GM21360 (cell line): ENCODE measurements at regions not wholly inside any gene's neighbourhood (a gene's known extent, or its start where the extent isn't known, plus 50 kb on each side); places are given as distances from the start of the nearest gene placed in this dataset.

ENCODE experiments used
- ATAC-seq: cut with Tn5 transposase; IDR thresholded peaks from one replicate; pipeline ENCODE4 v1.9.1; 2021; ENCODE audit warnings: mild to moderate bottlenecking, moderate library complexity; ENCODE audit not compliant: unreplicated experiment

DNA sequence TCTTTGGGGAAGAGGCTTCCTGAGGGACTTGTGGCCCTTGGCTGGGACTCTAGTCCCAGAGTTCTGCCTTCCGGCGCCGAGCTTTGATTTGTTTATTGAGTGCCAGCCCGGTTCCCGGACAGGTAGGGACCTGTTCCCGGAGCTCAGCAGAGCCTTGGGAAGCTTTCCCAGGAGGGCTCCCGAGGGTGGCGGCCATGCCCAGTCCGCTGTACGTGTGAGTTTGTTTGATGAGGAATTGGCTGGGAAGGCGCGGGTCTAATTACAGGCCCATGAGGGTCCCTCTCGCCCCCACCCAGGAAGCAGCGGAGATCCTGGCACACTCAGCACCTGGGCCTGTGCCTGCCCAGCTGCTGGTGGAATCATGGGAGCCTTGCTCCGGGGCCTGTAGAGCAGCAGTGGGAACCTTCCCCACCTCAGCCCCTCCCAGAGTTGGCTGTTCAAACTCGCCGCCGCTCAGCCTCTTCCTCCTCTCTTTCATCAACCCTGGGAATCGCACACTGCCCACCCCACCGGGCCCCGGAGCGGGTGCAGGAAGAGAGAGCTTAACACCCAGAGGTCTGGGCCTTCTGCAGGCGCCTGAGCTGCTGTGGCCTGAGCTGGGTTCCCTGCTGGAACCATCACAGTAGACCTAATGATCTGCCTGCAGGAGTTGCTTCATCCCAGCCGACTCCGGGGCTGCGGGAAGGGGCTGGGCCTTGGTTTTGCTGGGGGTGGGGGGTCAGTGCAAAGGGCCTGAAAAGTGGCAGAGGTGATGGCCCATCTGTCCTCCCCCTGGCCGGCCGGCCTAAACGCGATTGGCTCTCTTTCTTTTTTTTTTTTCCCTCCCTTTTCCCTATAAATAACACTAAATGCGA, 313.7 kb downstream of the SEC14L1 start:
- no peak for ATAC-seq

DNA sequence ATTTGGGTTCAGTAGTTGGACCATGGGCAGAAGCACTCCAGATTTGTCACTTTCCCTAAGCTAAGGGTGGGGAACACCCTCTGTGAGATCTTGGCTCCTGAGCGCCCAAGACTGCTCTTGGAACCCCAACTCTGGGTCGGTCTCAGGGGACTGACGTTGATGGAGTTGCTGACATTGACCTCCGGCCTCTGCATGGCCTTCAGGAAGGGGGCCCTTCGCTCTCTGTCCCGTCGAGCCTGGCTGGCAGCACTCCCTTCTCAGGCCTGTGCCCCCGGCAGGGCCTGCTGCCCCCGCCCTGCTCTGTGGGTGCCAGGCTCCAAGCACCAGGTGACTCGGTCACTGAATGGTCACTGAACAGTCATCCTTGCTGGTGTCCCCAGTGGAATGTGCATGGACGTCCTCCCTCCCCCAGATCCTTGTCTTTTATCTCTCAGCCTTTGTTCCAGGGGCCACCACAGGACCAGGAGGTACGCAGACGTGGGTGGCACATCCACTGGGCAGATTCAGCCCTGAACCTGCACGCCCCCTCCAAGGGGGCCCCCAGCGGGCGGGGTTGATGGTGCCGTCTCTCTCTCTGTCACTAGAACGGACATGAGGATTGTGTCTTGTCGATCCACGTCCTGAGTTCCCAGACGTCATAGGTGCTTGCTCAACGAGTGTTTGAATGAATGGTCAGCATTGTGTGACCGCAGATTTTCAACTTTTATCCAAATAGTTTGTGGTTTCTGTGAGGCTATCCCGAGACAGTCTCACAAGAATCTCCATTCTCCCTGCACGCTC, 314.5 kb downstream of the SEC14L1 start:
- ATAC-seq: no peak

DNA sequence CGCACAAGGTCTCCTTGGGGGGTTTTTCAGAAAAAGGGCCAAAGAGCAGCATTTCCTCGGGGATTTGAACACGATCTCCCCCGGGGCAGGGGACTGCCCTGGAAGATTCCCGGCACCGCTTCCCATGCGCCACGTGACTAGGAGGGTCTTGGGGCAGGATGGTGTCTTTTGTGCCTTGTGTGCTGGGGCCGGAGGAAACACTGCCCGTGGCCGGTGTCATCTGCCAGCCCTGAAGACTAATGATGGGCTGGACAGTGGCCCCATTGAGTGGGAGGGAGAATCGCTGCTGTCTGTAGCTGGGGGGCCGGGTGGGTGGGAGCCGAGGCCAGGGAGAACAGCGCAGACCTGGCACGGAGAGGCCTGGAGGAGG, 315.1 kb downstream of the SEC14L1 start:
- no peak for ATAC-seq

DNA sequence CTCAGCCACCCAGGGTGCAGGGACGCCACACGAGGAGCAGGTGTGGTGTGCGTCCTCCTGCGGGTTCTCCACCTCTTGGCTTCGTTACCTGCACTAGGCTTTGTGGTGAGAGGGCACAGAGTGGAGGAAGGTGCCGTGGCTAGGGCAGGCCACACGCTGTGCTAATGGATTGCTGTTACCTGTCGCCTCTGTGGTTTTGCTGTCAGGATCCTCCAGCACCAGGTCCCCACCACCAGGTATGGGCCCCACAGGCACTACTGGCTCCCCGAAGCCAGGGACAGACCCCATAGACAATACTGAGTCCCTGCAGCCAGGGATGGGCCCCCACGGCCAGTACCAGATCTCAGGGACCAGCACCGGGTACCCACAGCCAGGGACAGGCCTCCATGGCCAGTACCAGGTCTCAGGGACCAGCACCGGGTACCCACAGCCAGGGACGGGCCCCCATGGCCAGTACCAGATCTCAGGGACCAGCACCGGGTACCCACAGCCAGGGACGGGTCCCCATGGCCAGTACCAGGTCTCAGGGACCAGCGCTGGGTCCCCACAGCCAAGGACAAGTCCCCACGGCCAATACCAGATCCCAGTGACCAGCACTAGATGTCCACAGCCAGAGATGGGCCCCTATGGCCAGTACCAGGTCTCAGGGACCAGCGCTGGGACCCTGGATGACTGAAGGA, 315.6 kb downstream of the SEC14L1 start:
- ATAC-seq: no peak

DNA sequence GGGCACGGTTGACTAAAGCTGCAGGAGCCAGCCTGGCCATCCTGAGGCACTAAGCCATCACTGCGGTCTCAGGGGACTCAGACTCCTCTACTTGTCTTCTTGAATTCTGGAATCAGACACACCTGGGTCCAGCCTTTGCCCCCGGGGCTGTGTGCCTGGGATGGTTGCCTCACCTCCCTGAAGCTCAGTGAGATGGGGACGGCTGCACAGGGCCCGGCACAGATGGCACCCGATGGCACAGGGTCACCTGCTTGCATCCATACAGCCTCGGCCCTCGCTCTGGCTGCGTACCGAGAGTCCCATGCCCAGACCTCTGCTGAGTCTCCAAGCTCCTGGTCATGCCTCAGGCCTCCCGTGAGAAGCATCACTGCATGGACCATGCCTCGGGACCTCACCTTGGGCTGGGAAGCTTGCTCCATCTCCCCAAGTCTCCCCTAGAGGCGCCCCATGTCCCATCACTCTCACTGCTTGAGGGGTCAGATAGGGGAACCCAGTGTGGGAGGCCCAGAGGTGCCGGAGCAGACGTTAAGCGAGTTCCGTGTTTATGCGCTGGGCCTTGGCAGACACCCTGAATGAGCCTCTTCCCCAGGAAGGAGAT, 316.3 kb downstream of the SEC14L1 start:
- ATAC-seq: no peak

DNA sequence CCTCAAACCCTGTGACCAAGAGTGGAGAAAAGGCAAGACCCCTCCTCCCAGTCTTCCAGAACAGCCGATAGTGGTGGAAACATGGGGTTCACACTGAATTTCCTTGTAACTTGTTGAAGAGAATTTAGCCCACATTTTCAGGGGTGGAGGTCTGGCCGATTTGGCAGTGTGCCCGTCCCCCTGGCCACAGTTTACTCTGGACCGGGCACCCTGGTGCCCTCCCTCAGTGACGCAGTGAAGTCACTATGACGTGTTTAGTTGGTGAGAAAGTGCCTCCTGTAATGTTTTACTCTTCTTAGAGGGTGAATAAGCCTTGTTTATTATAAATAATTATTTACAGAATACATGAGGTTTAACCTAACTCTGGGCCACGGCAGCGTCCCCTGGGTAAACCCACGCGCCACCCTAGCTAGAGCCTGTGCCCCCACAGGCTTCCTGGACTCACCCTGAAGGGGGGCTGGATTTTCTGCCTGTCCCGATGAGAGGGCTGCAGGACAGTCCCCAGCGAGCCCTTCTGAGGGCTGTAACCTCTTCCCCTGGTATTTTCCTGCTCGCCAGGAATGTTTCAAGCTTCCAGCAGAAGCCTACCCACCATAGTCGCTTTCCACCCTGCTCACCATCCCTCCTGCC, 316.9 kb downstream of the SEC14L1 start:
- ATAC-seq: no peak

DNA sequence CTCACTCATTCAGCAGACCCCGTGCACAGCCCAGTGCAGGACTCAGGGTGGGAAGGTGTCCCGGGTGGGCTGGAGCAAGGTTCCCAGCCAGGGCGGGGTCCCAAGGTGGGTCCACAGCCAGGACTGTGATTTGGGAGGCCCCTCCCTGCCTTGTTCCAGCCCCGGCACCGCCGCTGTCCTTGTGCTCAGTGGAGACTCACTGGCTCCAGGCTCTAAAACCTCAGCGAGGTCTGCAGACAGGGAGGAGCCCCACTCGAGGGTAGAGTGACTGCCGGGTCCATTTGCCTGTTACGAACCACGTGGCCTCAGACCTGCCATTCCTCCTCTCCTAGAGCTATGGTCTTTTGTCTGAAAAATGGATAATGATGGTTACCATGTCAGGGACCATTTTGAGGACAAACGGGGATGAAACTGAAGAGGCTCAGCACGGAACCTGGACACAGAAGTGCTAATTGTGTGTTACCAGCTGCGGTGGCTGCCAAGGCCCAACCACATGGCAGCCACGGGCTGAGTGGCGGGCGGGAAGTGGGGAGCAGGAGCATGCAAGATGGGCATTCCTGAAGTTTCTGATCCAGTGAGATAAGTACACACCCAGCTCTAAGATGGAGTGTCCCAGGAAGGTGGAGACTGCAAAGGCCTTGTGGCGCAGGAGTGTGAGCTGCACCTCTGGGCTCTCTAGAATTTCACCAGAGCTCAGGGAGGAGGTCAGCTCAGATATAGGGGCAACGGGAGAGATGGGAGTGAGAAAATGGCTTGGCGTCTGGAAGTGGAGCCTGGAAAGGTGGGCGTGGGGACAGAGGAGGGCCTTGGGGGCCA, 317.6 kb downstream of the SEC14L1 start:
- ATAC-seq: no peak

DNA sequence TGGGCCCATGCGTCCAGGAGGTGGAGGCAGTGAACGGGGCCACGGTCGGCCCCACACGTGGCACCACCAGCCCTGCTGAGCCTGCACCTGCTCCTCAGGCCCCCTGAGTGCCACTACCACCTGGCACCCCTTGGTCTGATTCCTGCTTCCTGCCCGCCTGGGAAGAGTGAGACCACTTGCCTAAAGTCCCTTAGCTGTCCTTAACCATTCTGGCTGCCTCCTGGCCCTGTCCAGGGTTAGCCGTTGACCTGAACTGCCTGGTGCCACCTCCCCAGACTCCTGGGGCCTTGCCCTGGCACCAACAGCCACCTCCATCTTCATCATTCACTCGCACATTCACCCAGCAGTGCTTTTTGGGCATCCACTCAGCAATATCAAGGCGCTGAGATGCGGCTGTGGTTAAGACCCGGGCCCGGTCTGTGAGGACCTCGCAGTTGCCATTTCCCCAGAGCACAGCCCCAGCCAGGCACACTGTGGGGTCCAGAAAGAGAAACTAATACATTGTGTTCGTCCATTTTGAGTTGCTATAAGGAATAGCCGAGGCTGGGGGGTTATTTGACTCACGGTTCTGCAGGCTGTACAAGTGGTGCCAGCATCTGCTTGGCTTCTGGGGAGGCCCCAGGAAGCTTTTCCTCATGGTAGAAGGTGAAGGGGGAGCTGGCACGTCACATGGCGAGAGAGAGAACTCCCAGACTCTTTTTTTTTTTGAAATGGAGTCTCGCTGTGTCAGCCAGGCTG, 318.4 kb downstream of the SEC14L1 start:
- ATAC-seq: no peak

DNA sequence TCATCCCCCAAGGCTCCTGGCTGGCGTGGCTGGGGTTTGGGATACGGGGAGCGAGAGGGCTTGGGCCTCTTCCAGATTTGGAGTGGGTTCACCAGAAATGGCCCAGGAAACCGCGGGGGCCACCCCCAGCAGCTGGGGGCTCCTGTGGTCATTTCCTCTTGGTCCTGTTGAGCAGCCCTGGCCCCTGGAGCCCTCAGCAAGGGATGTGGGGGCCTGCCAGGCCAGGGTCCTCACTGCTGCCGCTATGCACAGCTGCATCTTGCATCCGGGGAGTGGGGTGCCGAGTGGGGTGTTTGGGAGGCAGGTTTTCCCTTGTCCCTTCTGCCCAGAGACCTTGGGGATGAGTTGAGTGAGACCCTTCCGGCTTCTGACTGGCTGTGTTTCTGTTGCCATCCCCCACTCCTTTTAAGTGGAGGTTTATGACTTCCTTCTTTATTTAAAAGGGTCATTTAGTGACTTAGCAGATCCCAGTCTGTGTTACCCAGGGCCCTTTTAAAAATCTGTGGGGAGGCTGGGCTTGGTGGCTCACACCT, 319.8 kb downstream of the SEC14L1 start:
- ATAC-seq: no peak

DNA sequence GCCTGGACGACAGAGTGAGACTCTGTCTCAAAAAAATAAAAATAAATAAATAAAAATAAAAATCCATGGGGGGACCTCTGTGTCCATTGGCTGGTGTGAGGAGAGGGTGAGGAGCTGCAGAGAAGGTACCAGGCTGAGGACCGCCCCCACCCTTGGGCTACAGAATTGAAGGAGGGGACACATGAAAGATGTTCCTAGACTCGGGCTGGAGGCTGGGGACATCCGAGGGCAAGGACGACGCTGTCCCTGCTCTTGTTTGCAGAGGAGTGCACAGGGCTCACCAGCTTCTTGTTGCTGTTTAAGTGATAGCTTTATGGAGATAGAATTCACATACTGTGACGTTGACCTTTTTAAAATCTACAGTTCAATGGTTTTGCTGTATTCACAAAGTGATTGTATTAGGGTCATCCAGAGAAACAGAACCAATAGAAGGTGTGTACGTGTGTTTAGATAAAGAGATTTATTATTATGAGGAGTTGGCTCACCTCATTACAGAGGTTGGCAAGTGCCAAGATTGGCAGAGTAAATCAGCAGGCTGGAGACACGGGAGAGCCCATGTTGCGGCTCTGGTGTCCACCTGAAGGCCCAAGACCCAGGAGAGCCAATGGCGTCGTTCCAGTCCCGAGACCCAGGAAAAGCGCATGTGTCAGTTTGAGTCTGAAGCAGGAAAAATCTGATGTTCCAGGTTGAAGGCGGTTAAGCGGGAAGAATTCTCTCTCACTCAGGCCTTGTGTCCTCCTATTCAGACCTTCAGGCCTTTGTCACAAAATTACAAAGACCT, 320.7 kb downstream of the SEC14L1 start:
- ATAC-seq: no peak

DNA sequence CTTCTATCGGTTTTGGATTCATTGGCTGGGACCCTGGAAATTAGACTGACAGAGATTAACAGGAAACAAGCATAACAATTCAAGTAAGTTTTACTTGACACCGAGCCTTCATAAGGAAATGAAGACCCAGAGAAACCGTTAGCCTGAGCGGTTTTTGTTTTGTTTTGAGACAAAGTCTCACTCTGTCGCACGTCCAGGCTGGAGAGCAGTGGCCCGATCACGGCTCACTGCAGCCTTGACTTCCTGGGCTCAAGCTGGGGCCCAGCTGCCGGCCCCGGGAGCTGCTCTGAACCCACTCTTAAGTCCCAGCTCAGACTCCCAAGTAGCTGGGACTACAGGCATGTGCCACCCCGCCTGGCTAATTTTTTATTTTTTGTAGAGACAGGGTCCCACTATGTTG, 321.3 kb downstream of the SEC14L1 start:
- no peak for ATAC-seq

DNA sequence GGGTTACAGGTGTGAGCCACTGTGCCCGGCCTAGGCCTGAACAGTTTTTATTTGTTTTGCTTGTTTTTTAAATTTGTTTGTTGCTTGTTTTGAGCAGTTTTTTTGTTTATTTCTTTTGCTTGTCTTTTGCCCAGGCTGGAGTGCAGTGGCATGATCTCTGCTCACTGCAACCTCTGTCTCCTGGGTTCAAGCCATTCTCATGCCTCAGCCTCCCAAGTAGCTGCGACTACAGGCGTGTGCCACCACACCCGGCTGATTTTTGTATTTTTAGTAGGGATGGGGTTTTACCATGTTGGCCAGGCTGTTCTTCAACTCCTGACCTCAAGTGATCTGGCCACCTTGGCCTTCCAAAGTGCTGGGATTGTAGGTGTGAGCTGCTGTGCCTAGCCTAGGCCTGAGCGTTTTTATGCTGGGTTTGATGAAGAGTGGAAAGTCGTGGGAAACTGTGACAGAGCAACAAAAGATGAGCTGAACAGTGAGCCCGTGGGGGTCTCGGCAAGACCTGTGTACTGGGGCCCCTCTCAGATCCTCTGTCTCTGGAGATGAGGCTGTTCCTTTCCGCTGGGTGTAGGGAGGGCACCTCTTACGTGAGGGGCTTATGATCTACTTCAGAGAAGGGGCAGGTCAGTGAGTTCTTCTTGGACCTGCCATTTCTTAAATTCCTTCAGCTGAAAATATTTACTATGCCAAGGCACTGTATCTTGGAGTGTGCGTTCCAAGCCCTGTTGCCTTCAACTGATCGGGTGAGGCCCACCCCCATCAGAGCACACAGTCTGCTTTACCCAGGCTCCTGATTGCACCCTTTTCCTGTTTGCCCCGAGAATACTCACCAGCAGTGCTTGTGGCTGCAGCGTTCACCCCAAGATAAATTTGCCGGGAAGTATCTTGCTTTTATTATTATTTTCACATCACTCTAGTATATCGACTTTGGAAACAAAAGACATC, 322.1 kb downstream of the SEC14L1 start:
- ATAC-seq: no peak

DNA sequence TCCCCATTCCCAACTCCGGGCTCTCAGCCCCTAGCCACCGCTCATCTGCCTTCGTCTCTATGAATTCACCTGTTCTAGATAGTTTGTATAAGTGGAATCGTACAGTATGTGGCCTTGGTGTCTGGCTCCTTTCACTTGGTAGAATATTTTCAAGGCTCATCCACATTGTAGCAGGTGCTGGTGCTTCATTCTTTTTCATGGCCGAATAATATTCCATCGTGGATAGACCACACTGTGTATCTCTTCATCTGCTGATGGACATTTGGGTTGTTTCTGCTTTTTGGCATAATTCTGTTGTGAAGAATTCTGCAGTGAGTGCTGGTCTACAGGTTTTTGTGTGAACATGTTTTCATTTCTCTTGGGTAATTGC, 324.2 kb downstream of the SEC14L1 start:
- ATAC-seq: no peak

DNA sequence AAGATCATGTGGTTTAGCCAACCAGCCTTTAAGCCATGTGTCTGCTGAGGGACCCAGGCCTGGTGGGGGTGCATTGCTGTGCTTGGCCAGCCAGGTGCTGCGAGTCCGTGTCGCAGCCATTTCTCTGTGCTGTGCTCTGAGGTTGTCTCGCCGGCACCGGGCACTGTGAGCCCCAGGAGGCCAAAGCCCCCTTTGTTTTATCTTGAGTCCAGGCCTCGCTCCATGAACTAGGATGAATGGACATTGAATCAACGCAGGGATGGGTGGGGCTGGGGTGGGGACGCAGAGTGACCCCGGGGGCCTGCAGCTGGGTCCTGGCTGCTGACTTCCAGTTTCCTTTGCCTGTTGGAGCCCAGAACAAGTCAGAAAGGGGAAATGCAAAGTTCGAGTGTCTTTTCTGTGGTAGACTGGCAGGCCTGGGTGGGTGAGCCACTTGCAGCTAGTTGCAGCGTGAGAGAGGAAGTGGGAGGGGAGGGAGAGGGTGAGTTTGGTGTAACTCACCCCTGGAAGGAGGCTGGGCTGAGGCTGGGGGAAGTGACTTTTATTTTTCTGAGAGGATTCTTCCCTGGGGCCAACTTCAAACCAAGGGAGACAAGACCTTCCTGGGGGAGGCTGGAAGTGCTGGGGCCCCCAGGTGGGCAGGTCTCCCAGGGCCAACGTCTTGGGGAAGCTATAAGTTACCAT, 324.7 kb downstream of the SEC14L1 start:
- peak; percentile 42 for ATAC-seq

DNA sequence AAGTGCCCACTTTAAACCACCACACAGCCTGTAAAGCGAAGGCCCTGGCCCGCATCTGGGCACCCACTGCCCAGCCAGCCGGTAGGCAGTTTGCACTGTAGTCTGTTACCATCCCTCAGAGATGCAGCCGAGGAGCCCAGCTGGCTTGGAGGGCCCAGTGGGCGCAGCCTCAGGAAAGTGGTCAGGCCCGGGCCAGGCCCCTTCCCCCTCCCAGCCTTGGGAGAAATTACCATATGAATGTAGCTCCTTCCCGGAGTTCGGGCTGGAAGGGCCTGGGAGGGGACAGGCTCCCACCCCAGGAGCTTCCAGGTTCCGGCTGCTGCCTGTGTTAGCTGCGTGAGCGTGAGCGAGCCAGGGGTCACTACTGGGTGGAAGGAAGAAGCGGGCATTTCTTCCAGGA, 325.4 kb downstream of the SEC14L1 start:
- ATAC-seq: no peak

DNA sequence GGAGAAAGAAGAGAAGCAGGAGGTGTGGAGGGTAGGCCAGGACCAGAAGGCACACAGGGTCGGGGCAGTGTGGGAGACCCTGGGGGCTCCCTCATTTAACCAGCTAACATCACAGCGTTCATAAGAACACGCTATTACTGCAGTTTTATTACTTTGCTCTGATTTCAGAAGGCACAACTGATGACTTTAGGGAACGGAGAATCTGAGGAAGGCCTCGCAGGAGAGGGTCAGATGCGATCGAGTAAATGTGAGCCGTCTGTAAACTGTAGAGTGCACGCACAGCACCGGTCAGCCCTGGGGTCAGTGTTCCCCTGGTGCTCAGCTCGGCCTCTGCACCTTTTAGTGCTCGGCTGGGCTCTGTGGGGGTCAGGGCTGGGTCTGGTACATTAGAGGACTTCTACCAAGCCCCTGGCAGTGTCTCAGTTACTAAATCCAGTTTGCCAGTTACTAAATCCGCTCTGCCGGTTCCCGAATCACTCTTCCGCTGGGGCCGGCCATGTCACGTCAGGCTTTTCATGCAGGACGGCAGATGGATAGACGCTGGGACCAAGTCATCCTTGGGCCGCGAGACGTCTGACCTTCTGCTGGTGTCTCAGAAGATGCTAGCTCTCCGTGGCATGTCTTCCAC, 325.9 kb downstream of the SEC14L1 start:
- ATAC-seq: no peak
